LNCaP clone FGC (cell line): ENCODE measurements at regions not wholly inside any gene's neighbourhood (a gene's known extent, or its start where the extent isn't known, plus 50 kb on each side); places are given as distances from the start of the nearest gene placed in this dataset.

Experiments
- DNase-seq: peaks from one replicate; pipeline ENCODE4 v3.0.0-alpha.2; 2011; ENCODE audit warnings: low read depth
- H3K4me3 ChIP-seq: 2 replicates; pipeline ENCODE4 v1.5.1; 2011; ENCODE audit warnings: mild to moderate bottlenecking, low read depth, low read length, control low read depth
- CTCF ChIP-seq: IDR thresholded peaks from 2 replicates; pipeline ENCODE4 v1.5.1; 2012; ENCODE audit warnings: mild to moderate bottlenecking; ENCODE audit not compliant: control insufficient read depth, insufficient read depth; ENCODE audit errors: extremely low read depth

GRCh38 chr11:80327956-80328614, 887.3 kb upstream of the TENM4 start:
- TF ChIP-seq CTCF = no peak
- no peak for DNase-seq
- no peak overlapping the region for H3K4me3 ChIP-seq

GRCh38 chr11:80321786-80322185, 881.0 kb upstream of the TENM4 start:
- no peak overlapping the region for H3K4me3 ChIP-seq
- DNase-seq = no peak
- no peak for TF ChIP-seq CTCF

- H3K4me3 ChIP-seq = no peak overlapping the region
- TF ChIP-seq CTCF = peak; percentile 53
- DNase-seq = no peak
Observed at GRCh38 chr11:80320765-80321164, 879.9 kb upstream of the TENM4 start.

- no peak overlapping the region for H3K4me3 ChIP-seq
- TF ChIP-seq CTCF = no peak
- DNase-seq = no peak
Observed at GRCh38 chr11:80320226-80320625, 879.4 kb upstream of the TENM4 start.

GRCh38 chr11:80317612-80318011, 876.8 kb upstream of the TENM4 start:
- TF ChIP-seq CTCF = no peak
- H3K4me3 ChIP-seq = no peak overlapping the region
- DNase-seq = no peak

- TF ChIP-seq CTCF = no peak
- DNase-seq = no peak
- no peak overlapping the region for H3K4me3 ChIP-seq
Observed at GRCh38 chr11:80315200-80315599, 874.4 kb upstream of the TENM4 start.

- no peak for DNase-seq
- no peak for TF ChIP-seq CTCF
Observed at GRCh38 chr11:80309301-80309700, 868.5 kb upstream of the TENM4 start.

More at GRCh38 chr11:80309301-80309700, 868.5 kb upstream of the TENM4 start:
- H3K4me3 ChIP-seq = no peak overlapping the region
